ENCODE measurements at regions not wholly inside any gene's neighbourhood (a gene's known extent, or its start where the extent isn't known, plus 50 kb on each side); places are given as distances from the start of the nearest gene placed in this dataset.

DNA sequence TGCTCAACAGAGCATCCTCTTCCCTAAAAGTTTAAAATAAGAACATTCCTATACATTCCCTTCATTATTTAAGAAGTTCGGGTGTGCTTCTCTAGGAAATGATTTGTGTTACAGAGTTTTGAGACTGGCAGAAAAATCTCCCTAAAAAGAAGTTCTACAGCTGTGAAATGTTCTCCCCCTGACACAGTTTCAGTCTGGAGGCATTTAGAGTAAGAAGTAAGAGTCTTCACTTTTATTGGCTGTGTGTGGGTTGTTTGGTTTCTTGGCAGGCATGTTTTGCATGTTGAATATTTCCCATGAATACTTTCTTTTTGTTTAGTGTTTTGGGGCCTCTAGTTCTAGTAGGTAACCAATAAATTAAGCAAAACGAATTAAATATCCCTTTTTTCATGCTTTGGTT, 195.9 kb downstream of the TENT5A start:
- Mint-ChIP-seq H3K9me3 (no peaks in the 10 kb centered on the region), H3K4me3 (no peak overlapping the region), H3K36me3 (ENCODE audit: low read depth) (no peaks in the 10 kb centered on the region), H3K27ac (peak overlapping the region; percentile 18; the same call in 1 of the 2 replicates), H3K4me1 (ENCODE audit: low read depth) (peaks cover 35% of the 10 kb centered on the region), H3K27me3 (ENCODE audit: insufficient read depth) (no peaks in the 10 kb centered on the region)
- DNase-seq: no peak
- TF ChIP-seq, protein P1, sequence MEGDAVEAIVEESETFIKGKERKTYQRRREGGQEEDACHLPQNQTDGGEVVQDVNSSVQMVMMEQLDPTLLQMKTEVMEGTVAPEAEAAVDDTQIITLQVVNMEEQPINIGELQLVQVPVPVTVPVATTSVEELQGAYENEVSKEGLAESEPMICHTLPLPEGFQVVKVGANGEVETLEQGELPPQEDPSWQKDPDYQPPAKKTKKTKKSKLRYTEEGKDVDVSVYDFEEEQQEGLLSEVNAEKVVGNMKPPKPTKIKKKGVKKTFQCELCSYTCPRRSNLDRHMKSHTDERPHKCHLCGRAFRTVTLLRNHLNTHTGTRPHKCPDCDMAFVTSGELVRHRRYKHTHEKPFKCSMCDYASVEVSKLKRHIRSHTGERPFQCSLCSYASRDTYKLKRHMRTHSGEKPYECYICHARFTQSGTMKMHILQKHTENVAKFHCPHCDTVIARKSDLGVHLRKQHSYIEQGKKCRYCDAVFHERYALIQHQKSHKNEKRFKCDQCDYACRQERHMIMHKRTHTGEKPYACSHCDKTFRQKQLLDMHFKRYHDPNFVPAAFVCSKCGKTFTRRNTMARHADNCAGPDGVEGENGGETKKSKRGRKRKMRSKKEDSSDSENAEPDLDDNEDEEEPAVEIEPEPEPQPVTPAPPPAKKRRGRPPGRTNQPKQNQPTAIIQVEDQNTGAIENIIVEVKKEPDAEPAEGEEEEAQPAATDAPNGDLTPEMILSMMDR (IDR thresholded peaks at IDR 0.05): no peak

DNA sequence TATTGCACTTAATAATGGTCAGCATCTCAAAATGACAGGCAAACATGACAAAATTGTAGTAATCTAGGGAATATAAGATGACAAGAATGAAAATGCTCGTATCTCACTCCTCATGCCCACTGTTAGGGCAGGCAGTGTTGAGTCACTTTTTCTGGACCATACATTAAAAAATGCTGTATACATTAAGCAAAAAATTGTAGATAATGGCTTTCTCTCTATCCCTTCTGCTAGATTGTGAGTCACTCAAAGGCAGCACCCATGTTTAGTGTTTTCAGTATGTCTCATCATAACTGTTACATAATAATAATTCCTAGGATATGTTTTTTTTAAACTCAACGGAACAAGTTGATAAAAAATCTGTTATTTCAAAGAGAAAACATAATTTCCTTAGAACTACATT, 199.3 kb downstream of the TENT5A start:
- Mint-ChIP-seq H3K4me1 (ENCODE audit: low read depth) (peaks cover 32% of the 10 kb centered on the region), H3K36me3 (ENCODE audit: low read depth) (0 out of 2 replicates have a peak, but pooled peaks cover 4% of the 10 kb centered on the region), H3K9me3 (no peaks in the 10 kb centered on the region), H3K27me3 (ENCODE audit: insufficient read depth) (no peaks in the 10 kb centered on the region), H3K4me3 (no peak overlapping the region), H3K27ac (no peak overlapping the region)
- DNase-seq: no peak
- TF ChIP-seq, protein P1 (IDR thresholded peaks at IDR 0.05): no peak

DNA sequence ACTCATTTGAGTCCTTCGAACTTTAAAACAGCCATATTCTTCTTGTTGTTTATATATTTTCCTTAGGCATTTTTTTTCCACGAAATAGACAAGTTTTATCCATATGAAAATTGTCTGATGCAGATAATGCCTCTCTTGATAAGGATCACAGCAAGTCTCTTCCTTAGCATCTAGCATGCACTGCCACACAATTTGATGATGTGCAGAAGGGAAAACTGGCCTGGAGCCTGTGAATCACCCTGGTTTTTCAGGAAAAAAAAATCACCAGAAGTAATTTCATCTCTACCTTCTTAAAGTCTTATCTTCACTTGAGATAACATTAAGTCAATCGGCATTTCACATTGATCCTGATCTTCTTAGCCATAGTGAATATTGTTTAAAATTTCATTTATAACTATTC, 199.8 kb downstream of the TENT5A start:
- Mint-ChIP-seq H3K4me3 (no peak overlapping the region), H3K27me3 (ENCODE audit: insufficient read depth) (no peaks in the 10 kb centered on the region), H3K9me3 (no peaks in the 10 kb centered on the region), H3K36me3 (ENCODE audit: low read depth) (0 out of 2 replicates have a peak, but pooled peaks cover 4% of the 10 kb centered on the region), H3K27ac (no peak overlapping the region), H3K4me1 (ENCODE audit: low read depth) (peaks cover 32% of the 10 kb centered on the region)
- no peak for DNase-seq
- TF ChIP-seq, protein P1 (IDR thresholded peaks at IDR 0.05): no peak

DNA sequence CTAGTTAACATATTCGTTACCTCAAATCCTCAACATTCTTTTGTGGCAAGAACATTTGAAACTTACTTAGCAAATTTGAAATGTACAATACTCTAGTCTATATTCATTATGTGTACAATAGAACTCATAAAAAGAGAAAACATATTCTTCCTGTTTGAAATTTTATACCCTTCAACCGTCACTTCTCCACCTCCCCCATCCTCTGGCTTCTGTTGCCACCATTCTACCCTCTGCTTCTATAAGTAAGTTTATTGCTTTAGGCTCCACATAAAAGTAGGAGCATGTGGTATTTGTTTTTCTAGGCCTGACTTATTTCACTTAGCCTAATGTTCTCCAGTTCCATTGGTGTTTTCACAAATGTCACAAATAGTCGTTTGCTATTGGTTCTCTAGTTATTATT, 205.3 kb downstream of the TENT5A start:
- TF ChIP-seq, protein P1 (IDR thresholded peaks at IDR 0.05): no peak
- Mint-ChIP-seq H3K4me3 (no peak overlapping the region), H3K9me3 (no peaks in the 10 kb centered on the region), H3K27ac (no peak overlapping the region), H3K4me1 (ENCODE audit: low read depth) (peaks cover 10% of the 10 kb centered on the region), H3K36me3 (ENCODE audit: low read depth) (0 out of 2 replicates have a peak, but pooled peaks cover 4% of the 10 kb centered on the region), H3K27me3 (ENCODE audit: insufficient read depth) (no peaks in the 10 kb centered on the region)
- no peak for DNase-seq

DNA sequence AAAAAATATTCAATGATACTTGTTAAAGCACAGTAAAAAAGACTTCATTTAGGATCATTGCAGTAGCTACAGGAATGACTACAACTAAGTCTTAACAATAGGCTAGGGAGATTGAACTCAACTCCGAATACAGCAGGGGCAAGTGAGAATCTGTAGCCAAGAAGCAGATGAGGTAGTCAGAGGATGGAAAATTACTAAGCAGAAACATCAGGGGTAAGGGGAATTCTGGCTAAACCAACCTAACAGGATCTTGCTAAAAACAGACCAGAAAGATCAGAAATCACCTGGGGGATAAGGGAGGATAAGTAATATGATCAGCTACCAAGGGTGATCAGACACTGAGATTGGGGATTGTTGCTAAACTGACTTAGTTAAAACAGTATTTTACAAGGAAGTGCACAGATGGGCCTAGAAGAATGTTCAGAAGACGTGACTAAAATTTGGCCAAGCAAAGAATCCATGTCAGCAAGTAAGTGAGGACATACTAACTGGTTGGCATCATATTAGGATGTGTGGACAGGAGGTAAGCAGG, 217.5 kb downstream of the TENT5A start:
- Mint-ChIP-seq H3K27ac (no peak overlapping the region), H3K36me3 (ENCODE audit: low read depth) (no peaks in the 10 kb centered on the region), H3K4me1 (ENCODE audit: low read depth) (peaks cover 8% of the 10 kb centered on the region; the same call in 1 of the 2 replicates), H3K9me3 (no peaks in the 10 kb centered on the region), H3K27me3 (ENCODE audit: insufficient read depth) (peaks cover 1% of the 10 kb centered on the region; the same call in 1 of the 2 replicates), H3K4me3 (no peak overlapping the region)
- TF ChIP-seq, protein P1 (IDR thresholded peaks at IDR 0.05): no peak
- no peak for DNase-seq
